ENCODE measurements at regions not wholly inside any gene's neighbourhood (a gene's known extent, or its start where the extent isn't known, plus 50 kb on each side); places are given as distances from the start of the nearest gene placed in this dataset.

DNA sequence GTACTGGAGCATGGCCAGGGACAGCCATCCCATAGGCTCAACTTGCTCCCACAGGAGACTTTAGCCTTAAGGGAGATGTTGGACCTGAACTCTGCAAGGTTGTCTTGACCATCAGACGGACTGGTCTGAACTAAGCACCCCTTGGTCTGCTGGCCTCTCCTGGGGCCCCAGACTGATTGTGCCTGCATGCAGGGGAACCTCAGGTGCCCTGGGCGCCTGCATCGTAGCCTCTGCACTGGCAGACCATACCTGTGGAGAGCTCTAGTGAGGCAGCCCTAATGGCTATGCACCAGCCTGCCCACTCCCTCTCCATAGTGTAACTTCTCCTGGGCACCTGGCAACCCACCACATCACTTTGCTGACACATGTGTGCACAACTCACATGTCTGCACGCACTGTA is 395.6 kb downstream of the ZPLD1 start:
- H3K27me3 ChIP-seq (ENCODE audit: insufficient read depth, poor library complexity, severe bottlenecking) = no peaks in the 10 kb centered on the region
- H3K4me3 ChIP-seq (replicated peaks; ENCODE audit: insufficient read depth, low read length) = no peak overlapping the region
- TF ChIP-seq GABPA (IDR thresholded peaks at IDR 0.05; ENCODE audit: low read depth) (no peak), POLR2AphosphoS5 (IDR thresholded peaks at IDR 0.05; ENCODE audit: low read depth) (no peak), SPI1 (IDR thresholded peaks at IDR 0.05; ENCODE audit: borderline replicate concordance, low read depth) (no peak)
- TF ChIP-seq, protein P1, sequence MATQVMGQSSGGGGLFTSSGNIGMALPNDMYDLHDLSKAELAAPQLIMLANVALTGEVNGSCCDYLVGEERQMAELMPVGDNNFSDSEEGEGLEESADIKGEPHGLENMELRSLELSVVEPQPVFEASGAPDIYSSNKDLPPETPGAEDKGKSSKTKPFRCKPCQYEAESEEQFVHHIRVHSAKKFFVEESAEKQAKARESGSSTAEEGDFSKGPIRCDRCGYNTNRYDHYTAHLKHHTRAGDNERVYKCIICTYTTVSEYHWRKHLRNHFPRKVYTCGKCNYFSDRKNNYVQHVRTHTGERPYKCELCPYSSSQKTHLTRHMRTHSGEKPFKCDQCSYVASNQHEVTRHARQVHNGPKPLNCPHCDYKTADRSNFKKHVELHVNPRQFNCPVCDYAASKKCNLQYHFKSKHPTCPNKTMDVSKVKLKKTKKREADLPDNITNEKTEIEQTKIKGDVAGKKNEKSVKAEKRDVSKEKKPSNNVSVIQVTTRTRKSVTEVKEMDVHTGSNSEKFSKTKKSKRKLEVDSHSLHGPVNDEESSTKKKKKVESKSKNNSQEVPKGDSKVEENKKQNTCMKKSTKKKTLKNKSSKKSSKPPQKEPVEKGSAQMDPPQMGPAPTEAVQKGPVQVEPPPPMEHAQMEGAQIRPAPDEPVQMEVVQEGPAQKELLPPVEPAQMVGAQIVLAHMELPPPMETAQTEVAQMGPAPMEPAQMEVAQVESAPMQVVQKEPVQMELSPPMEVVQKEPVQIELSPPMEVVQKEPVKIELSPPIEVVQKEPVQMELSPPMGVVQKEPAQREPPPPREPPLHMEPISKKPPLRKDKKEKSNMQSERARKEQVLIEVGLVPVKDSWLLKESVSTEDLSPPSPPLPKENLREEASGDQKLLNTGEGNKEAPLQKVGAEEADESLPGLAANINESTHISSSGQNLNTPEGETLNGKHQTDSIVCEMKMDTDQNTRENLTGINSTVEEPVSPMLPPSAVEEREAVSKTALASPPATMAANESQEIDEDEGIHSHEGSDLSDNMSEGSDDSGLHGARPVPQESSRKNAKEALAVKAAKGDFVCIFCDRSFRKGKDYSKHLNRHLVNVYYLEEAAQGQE (IDR thresholded peaks at IDR 0.05; ENCODE audit: insufficient replicate concordance, low read depth) = no peak
- TF ChIP-seq, protein P2, sequence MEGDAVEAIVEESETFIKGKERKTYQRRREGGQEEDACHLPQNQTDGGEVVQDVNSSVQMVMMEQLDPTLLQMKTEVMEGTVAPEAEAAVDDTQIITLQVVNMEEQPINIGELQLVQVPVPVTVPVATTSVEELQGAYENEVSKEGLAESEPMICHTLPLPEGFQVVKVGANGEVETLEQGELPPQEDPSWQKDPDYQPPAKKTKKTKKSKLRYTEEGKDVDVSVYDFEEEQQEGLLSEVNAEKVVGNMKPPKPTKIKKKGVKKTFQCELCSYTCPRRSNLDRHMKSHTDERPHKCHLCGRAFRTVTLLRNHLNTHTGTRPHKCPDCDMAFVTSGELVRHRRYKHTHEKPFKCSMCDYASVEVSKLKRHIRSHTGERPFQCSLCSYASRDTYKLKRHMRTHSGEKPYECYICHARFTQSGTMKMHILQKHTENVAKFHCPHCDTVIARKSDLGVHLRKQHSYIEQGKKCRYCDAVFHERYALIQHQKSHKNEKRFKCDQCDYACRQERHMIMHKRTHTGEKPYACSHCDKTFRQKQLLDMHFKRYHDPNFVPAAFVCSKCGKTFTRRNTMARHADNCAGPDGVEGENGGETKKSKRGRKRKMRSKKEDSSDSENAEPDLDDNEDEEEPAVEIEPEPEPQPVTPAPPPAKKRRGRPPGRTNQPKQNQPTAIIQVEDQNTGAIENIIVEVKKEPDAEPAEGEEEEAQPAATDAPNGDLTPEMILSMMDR (IDR thresholded peaks at IDR 0.05; ENCODE audit: insufficient read depth, low read length) = no peak
- no peak for DNase-seq (ENCODE audit: low read depth in 1 of 2, low spot score in 1 of 2)
- no peak overlapping the region for H3K27ac ChIP-seq (replicated peaks)

DNA sequence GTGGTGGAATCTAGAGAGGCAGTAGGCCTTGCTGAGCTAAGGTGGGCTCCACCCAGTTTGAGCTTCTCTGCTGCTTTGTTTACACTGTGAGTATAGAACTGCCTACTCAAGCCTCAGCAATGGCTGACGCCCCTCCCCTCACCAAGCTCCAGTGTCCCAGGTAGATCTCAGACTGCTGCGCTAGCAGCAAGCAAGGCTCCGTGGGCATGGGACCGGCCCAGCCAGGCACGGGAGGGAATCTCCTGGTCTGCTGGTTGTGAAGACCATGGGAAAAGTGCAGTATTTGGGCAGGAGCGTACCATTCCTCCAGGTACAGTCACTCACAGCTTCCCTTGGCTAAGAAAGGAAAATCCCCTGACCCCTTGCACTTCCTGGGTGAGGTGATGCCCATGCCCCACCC is 407.1 kb downstream of the ZPLD1 start:
- Histone ChIP-seq H3K27me3 (ENCODE audit: insufficient read depth, poor library complexity, severe bottlenecking) (no peaks in the 10 kb centered on the region), H3K4me3 (replicated peaks; ENCODE audit: insufficient read depth, low read length) (no peak overlapping the region), H3K27ac (replicated peaks) (no peak overlapping the region)
- DNase-seq (ENCODE audit: low read depth in 1 of 2, low spot score in 1 of 2) = no peak
- TF ChIP-seq, protein P1 (IDR thresholded peaks at IDR 0.05; ENCODE audit: insufficient replicate concordance, low read depth) = no peak
- no peak for TF ChIP-seq POLR2AphosphoS5 (IDR thresholded peaks at IDR 0.05; ENCODE audit: low read depth)
- TF ChIP-seq SPI1 (IDR thresholded peaks at IDR 0.05; ENCODE audit: borderline replicate concordance, low read depth) = no peak
- no peak for TF ChIP-seq GABPA (IDR thresholded peaks at IDR 0.05; ENCODE audit: low read depth)

DNA sequence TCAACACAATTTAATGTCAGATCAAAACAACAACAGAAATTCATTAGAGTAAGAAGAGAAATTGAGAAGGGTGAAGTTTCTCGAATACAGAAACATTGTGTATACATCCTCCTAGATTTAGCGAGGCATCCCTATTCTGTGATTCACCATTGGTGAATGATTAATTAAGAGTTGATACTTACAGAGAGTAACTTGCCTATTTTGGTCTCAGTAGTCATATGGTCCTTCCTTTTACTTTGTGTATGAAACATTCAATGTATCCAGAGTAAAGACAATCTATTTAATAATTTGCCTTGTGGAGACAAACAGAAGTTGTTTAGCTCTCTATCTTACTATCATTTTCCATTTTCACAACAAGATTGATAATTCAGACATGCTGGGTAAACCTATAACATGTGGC is 432.0 kb downstream of the ZPLD1 start:
- Histone ChIP-seq H3K27ac (replicated peaks) (no peak overlapping the region), H3K4me3 (replicated peaks; ENCODE audit: insufficient read depth, low read length) (no peak overlapping the region), H3K27me3 (ENCODE audit: insufficient read depth, poor library complexity, severe bottlenecking) (no peaks in the 10 kb centered on the region)
- no peak for DNase-seq (ENCODE audit: low read depth in 1 of 2, low spot score in 1 of 2)
- TF ChIP-seq POLR2AphosphoS5 (IDR thresholded peaks at IDR 0.05; ENCODE audit: low read depth) (no peak), GABPA (IDR thresholded peaks at IDR 0.05; ENCODE audit: low read depth) (no peak), SPI1 (IDR thresholded peaks at IDR 0.05; ENCODE audit: borderline replicate concordance, low read depth) (no peak)
- TF ChIP-seq, protein P1 (IDR thresholded peaks at IDR 0.05; ENCODE audit: insufficient replicate concordance, low read depth) = no peak
- TF ChIP-seq, protein P2 (IDR thresholded peaks at IDR 0.05; ENCODE audit: insufficient read depth, low read length) = no peak

All from HL-60 (cell line).